Ectodermal cell (in vitro differentiated cells): ENCODE measurements at regions not wholly inside any gene's neighbourhood (a gene's known extent, or its start where the extent isn't known, plus 50 kb on each side); places are given as distances from the start of the nearest gene placed in this dataset.

Experiments
- H3K27ac ChIP-seq: 2 replicates; pipeline ENCODE4 v1.7.0; 2013; ENCODE audit warnings: mild to moderate bottlenecking, low read depth, low read length; ENCODE audit not compliant: insufficient read depth, poor library complexity, severe bottlenecking
- H3K27me3 ChIP-seq: 2 replicates; pipeline ENCODE4 v1.7.0; 2013; ENCODE audit warnings: mild to moderate bottlenecking, low read length; ENCODE audit not compliant: insufficient read depth, control insufficient read depth, poor library complexity, severe bottlenecking
- H3K36me3 ChIP-seq: one replicate; pipeline ENCODE4 v1.7.0; 2013; ENCODE audit warnings: low read length; ENCODE audit not compliant: control insufficient read depth, insufficient read depth
- H3K4me1 ChIP-seq: one replicate; pipeline ENCODE4 v1.7.0; 2013; ENCODE audit warnings: low read length; ENCODE audit not compliant: control insufficient read depth, insufficient read depth
- H3K4me3 ChIP-seq: 2 replicates; pipeline ENCODE4 v1.7.0; 2013; ENCODE audit warnings: low read depth, low read length, control low read depth; ENCODE audit not compliant: insufficient read depth
- H3K9me3 ChIP-seq: 2 replicates; pipeline ENCODE4 v1.7.0; 2013; ENCODE audit warnings: mild to moderate bottlenecking, low read length, moderate library complexity; ENCODE audit not compliant: control insufficient read depth
- WGBS, 2 experiments: methylation state at CpG; one replicate each; pipeline ENCODE4 v1.1.7; 2013; ENCODE audit warnings: missing lambda C conversion rate in 2 of 2; 5-methylcytosine and 5-hydroxymethylcytosine counted together

DNA sequence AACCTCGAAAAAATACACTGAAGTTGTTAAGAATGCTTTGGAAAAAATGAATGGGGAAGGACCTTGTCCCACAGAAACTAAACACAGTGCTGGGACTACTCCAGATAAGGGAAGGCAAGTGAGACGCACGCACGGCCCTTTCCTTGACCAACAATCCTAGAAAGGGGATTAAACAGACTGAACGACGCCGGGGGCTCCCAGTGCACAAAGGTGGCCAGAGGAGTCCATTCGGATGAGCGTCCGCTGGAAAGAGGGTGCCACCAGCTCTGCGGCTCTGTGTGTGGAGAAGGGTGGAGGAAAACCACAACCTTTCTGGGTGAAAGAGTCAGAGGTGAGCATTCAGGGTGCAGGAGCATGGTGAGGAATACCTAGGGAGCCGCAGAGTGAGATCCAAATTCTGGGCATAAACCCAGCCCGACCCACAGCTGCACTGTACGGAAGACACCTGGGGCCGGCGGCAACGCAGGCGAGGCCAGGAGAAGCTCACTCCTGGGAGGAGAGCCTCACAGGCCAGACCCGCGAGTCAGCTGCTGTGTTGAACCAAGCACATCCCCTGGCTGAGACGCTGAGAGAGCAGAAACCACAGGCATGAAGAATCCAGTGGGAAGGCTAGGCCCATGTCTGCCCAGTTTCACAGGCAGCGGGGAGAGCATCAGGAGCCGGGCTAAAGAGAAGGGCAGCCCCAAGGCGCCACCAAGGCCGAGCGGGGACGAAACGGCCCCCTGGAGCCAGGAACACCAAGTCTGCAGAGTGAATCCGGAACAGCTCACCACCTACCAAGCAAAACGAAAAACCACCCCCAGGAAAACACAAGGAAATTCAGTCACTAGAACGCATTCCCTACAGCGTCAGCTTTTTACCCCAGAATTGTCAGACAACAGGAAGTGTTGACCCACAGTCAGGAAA, 177.1 kb downstream of the BRD1 start:
- Histone ChIP-seq H3K27ac (no peak overlapping the region), H3K27me3 (peaks cover 4% of the 10 kb centered on the region), H3K4me1 (peaks cover 3% of the 10 kb centered on the region), H3K4me3 (no peak overlapping the region), H3K36me3 (no peaks in the 10 kb centered on the region), H3K9me3 (no peaks in the 10 kb centered on the region)
- 91 to 93% methylated on average over 32 of the region's 32 CpGs for WGBS, 2 experiments

DNA sequence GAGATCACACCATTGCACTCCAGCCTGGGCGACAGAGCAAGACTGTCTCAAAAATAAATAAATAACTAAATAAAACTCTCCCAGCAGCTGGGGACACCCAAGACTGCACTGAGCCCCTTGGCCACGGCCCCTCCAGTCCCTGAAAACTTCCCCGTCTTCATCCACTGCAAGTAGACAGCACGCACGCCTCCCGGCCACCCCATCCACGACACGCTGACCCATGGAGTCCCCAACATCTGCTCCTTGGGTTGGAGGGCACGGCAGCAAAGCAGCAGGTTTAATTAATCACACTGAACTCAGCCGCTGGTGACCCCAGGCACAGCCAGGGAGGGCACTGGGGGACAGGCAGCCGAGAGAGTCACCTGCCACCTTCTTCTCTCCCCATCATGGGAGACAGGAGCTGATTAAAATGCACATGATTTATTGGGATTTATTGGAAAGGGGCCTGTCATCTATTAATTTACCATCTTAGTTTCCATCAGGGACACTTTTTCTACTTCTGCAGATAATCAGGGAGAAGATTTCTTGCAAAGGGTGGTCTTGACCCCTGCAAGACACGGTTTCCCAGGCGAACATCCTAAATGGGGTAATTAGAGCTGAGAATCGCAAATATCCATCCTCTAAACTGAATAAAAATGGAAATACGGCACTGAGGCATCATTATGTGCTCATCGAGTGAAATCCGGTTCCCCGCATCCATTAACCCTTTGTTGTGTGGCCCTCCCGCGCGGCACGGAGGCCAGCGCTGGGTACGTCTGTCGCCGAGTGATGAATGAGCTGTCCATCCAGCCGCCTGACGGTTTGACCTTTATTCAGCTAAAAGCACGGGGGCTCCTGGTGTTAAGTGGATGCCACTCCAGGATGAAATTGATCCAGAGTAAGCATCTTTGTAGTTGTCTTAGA, 178.3 kb downstream of the BRD1 start:
- H3K36me3 ChIP-seq, result no peaks in the 10 kb centered on the region
- peaks cover 3% of the 10 kb centered on the region for H3K4me1 ChIP-seq
- no peak overlapping the region for H3K27ac ChIP-seq
- no peak overlapping the region for H3K4me3 ChIP-seq
- H3K27me3 ChIP-seq, result no peaks in the 10 kb centered on the region
- no peaks in the 10 kb centered on the region for H3K9me3 ChIP-seq
- 83 to 88% methylated on average over 29 of the region's 29 CpGs for WGBS, 2 experiments

DNA sequence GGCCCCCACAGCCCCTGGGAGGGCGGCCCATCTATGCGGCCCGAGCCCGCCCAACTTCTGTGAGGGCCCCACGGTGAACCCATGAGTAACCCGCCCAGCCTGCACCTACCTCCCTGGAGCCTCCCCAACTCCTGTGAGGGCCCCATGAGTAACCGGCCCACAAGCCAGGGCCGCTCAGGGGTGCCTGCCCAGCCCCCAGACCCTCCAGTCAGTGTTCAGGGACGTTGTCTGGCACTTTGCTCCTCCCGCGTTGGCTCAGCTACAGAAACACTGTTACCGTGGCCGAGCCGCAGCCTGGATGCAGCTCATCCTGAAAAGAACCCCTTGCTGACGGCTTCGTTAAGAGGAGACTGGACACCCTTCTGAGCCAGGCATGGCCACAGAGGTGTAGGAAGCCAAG, 179.6 kb downstream of the BRD1 start:
- H3K27me3 ChIP-seq, result no peaks in the 10 kb centered on the region
- no peak overlapping the region for H3K27ac ChIP-seq
- 92% methylated on average over 16 of the region's 16 CpGs for WGBS, 2 experiments
- H3K4me1 ChIP-seq, result peaks cover 3% of the 10 kb centered on the region
- no peaks in the 10 kb centered on the region for H3K36me3 ChIP-seq
- H3K4me3 ChIP-seq, result no peak overlapping the region
- no peaks in the 10 kb centered on the region for H3K9me3 ChIP-seq

DNA sequence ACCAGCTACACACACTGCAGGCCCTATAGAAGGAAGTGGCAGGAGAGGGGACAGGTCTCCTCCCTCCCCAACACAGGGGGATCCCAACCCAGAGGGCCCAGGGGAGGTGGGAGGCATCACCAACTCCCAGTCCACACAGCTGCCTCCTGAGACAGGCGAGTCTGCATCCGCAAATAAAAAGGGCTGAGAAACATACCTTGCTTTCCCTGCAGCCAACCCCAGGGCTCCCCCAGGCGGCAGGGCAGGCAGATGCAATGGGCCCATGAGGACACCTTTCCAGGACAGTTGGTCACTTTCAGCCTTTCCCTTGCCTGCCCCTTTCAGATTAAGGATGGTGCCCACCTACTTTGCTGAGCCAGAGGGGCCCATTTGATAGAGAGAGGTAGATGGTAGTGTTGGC, 180.0 kb downstream of the BRD1 start:
- Histone ChIP-seq H3K27me3 (no peaks in the 10 kb centered on the region), H3K4me3 (no peak overlapping the region), H3K36me3 (no peaks in the 10 kb centered on the region), H3K9me3 (no peaks in the 10 kb centered on the region), H3K27ac (no peak overlapping the region), H3K4me1 (peaks cover 3% of the 10 kb centered on the region)
- WGBS, 2 experiments, result 92 to 93% methylated on average over 3 of the region's 3 CpGs

DNA sequence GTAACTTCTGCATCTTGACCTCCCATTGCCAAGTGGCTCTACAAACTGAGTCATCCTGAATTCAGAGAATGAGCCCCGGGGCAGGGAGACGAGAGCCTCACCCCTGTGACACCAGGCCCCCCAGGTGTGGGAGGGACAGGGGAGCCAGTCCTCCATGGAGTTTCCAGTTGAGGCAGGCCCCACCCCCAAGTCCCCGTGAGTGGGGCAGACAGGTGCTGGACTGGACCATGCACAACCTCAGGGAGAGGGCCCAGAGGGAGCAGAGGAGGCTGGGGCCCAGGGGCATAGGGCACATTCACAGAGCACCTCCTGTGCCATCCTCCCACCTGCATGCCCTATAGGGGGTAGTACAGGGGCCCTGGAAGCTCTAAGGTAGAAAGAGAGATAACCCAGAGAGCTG, 180.8 kb downstream of the BRD1 start:
- Histone ChIP-seq H3K4me3 (no peak overlapping the region), H3K4me1 (peaks cover 3% of the 10 kb centered on the region), H3K9me3 (no peaks in the 10 kb centered on the region), H3K36me3 (no peaks in the 10 kb centered on the region), H3K27me3 (no peaks in the 10 kb centered on the region), H3K27ac (no peak overlapping the region)
- WGBS, 2 experiments, result 79 to 82% methylated on average over 3 of the region's 3 CpGs

DNA sequence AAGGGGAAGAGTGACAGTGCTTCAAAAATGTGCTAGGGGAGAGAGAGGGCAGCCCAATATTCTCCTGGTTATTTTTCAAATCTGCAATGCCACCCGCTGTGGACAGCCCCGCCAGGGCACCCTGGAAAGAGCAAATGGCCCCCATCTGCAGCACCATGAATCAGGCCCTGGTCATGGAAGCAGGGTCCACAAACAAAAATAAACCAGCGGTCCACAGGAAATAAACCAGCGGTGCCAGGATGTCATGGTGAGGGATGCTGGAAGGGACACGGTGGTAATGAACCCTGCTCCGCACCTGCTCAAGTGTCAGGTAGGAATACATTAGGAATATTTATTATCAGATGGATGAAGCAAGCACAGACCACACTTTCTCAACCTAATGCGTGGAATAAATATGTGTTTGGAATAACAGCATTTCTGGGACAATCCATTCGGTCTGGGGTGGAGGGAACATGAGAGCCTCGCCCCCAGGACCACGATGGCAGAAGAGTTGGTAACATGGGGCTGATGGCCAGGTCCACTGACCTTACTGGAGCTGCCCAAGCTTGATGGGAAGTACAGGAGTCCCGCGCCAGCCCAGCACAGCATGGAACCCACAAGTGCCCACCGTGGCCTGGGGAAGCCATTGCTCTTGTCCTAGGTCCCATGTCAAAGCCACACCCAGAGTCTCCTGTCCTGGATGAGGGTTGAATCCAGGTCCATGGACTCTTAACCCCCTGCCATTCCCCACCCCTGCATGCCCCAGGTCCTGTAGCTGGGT, 181.7 kb downstream of the BRD1 start:
- no peaks in the 10 kb centered on the region for H3K36me3 ChIP-seq
- H3K9me3 ChIP-seq, result no peaks in the 10 kb centered on the region
- peaks cover 3% of the 10 kb centered on the region for H3K4me1 ChIP-seq
- no peaks in the 10 kb centered on the region for H3K27me3 ChIP-seq
- H3K4me3 ChIP-seq, result no peak overlapping the region
- WGBS, 2 experiments, result 95% methylated on average over 13 of the region's 13 CpGs
- H3K27ac ChIP-seq, result no peak overlapping the region

DNA sequence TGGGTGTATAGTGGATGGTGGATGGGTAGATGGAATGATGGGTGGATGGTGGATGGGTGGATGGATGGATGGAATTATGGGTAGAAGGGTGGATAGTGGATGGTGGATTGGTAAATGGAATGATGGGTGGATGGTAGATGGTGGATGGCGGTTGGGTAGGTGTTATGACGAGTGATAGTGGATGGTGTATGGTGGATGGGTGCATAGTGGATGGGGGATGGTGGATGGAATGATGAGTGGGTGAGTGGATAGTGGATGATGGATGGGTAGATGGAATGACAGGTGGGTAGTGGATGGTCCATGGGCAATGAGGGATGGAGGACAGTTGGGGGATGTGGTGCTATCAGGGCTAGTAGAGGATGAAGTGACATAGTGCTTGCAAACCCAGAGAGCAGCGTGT, 182.4 kb downstream of the BRD1 start:
- no peak overlapping the region for H3K4me3 ChIP-seq
- WGBS, 2 experiments, result 93 to 97% methylated on average over 3 of the region's 3 CpGs
- no peaks in the 10 kb centered on the region for H3K9me3 ChIP-seq
- H3K27ac ChIP-seq, result no peak overlapping the region
- no peaks in the 10 kb centered on the region for H3K4me1 ChIP-seq
- H3K27me3 ChIP-seq, result no peaks in the 10 kb centered on the region
- no peaks in the 10 kb centered on the region for H3K36me3 ChIP-seq

DNA sequence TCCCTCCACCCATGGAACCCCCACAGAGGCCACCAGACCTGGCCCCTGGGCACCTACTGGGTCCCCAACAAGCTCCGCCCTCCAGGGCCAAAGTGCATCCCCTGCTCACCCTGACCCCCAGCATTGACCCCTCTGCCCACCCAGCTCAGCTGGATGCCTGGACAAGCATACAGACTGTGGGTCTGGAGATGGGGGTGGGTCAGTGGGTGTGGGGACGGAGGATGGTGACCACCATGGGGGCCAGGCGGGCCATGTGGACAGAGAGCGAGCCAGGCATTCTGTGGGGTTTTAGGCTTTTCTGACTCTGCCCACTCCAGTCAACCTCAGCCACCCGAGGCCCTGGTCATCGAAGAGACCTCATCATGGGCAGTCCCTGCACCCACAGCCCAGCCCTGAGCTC, 183.7 kb downstream of the BRD1 start:
- Histone ChIP-seq H3K36me3 (no peaks in the 10 kb centered on the region), H3K27me3 (no peaks in the 10 kb centered on the region), H3K4me1 (no peaks in the 10 kb centered on the region), H3K9me3 (no peaks in the 10 kb centered on the region), H3K27ac (no peak overlapping the region), H3K4me3 (no peak overlapping the region)
- WGBS, 2 experiments, result 97% methylated on average over 6 of the region's 6 CpGs

DNA sequence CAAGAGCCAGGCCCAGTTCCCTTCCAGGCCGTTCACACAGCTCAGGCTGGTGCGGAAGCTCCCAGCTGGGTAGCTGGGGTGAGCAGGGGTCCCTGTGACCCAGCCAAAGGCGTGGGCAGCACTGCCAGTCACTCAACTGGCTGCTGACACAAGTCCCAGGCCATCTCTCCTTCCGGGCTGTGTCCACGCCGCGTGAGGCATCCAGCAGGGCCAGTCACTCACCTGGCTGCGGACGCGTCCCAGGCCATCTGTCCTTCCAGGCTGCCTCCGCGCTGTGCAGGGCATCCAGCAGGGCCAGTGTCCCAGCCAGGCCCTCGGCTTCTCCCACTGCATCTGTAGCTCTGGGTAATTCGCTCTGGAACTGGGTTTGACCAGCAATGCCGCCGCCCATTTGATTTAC, 184.2 kb downstream of the BRD1 start:
- no peaks in the 10 kb centered on the region for H3K36me3 ChIP-seq
- 95 to 96% methylated on average over 16 of the region's 16 CpGs for WGBS, 2 experiments

DNA sequence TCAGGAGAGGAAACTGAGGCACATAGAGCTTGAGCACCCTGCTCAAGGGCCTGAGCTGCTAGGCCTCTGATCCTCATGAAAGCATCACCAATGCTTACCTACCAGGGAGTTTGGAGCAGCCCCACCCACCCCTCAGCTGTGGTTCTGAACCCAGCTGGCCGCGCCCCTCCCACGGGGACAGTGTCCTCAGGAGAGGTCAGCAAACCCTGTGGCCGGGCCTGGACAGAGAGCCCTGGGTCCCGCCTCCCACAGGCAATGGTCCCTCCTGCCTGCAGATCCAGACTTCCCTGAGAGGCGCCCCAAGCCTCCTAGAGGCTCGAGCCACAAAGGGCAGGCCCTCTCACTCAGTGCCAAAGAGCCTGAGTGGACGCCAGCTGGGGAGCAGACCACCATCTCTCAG, 184.9 kb downstream of the BRD1 start:
- no peak overlapping the region for H3K27ac ChIP-seq
- no peaks in the 10 kb centered on the region for H3K36me3 ChIP-seq
- 89 to 93% methylated on average over 8 of the region's 8 CpGs for WGBS, 2 experiments
- H3K9me3 ChIP-seq, result no peaks in the 10 kb centered on the region
- H3K4me1 ChIP-seq, result no peaks in the 10 kb centered on the region
- no peaks in the 10 kb centered on the region for H3K27me3 ChIP-seq
- no peak overlapping the region for H3K4me3 ChIP-seq

More for the DNA sequence above, 184.2 kb downstream of the BRD1 start:
- H3K27ac ChIP-seq, result no peak overlapping the region
- no peak overlapping the region for H3K4me3 ChIP-seq
- H3K4me1 ChIP-seq, result no peaks in the 10 kb centered on the region
- no peaks in the 10 kb centered on the region for H3K9me3 ChIP-seq
- no peaks in the 10 kb centered on the region for H3K27me3 ChIP-seq
